NCI-H1694 (cell line): ENCODE measurements at regions not wholly inside any gene's neighbourhood (a gene's known extent, or its start where the extent isn't known, plus 50 kb on each side); places are given as distances from the start of the nearest gene placed in this dataset.
"Not testable (repeated sequence)": the region's sequence is repeated elsewhere in the genome, so short reads cannot be mapped to it uniquely, and the experiment has no call there.

Experiments used
- DNase-seq: peaks from one replicate; lab custom pipeline; 2025; lab: John Stamatoyannopoulos, UW

DNA sequence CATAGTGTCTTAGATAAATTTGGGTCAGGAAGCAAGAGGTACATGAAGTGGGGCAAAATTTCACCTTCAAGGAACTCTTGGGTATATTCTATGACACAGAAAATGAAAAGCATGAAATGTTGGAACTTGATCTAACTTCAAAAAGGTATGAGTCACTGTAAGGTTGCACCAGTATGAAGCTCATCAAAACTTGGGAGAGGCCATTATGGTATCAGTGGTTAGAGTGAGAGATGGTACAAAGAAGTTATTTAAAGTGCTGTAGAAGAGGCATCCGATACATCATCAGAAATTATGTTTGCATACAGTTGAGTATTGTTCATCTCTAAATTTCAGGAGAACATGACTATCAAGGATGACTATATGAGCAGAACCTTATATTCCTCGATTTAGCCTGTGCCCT is 302.9 kb upstream of the SUCLG2 start:
- DNase-seq = no peak

DNA sequence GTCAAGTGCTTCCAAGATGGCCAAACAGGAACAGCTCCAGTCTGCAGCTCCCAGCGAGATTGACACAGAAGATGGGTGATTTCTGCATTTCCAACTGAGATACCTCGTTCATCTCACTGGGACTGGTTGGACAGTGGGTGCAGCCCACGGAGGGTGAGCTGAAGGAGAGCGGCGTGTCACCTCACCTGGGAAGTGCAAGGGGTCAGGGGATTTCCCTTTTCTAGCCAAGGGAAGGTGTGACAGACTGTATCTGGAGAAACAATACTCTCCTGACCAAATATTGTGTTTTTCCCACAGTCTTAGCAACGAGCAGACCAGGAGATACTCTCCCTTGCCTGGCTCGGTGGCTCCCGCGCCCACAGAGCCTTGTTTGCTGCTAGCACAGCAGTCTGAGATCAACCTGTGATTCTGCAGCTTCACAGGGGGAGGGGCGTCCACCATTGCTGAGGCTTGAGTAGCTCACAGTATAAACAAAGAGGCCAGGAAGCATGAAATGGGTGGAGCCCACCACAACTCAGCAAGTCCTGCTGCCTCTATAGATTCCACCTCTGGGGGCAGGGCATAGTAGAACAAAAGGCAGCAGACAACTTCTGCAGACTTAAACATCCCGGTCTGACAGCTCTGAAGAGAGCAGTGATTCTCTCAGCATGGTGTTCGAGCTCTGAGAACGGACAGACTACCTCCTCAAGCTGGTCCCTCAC is 293.5 kb upstream of the SUCLG2 start:
- DNase-seq = no peak

GRCh38 chr3:67946436-67946835 is 292.0 kb upstream of the SUCLG2 start:
- no peak for DNase-seq

- DNase-seq = no peak
Observed at GRCh38 chr3:67943546-67943945, 289.1 kb upstream of the SUCLG2 start.

GRCh38 chr3:67941433-67942030 is 287.1 kb upstream of the SUCLG2 start:
- DNase-seq = no peak

DNA sequence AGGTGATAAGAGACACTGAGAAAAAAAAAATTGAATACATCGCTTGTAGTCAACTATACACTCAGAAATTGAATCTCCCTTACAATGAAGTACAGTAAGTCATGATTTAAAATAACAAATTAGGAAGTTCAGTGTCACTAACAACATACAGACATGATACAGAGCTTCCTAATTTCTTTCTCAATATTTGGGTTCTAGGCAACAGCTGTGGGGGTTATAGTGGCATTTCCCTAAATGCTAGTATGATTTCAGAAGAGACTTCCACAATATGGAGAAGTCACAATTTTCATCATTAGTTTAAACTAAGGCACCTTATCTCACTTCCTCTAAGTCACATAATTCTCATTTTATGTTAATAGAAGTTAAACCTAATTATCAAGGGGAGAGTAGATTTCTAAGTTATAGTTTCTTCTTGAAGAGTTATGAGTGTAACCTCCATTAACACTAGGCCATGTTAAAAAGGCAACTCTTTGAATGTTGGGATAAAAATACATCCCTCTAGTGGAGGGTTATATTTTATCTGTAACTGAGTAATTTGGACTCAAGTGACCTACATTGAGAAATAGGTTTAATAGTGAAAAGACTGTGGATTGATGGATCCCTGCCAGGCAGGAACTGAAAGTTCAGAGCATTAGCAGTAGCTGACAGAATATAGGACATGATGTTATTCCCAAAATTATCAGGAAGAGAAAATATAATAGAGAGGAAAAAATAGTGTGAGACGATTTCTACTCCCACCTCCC is 286.0 kb upstream of the SUCLG2 start:
- no peak for DNase-seq

DNA sequence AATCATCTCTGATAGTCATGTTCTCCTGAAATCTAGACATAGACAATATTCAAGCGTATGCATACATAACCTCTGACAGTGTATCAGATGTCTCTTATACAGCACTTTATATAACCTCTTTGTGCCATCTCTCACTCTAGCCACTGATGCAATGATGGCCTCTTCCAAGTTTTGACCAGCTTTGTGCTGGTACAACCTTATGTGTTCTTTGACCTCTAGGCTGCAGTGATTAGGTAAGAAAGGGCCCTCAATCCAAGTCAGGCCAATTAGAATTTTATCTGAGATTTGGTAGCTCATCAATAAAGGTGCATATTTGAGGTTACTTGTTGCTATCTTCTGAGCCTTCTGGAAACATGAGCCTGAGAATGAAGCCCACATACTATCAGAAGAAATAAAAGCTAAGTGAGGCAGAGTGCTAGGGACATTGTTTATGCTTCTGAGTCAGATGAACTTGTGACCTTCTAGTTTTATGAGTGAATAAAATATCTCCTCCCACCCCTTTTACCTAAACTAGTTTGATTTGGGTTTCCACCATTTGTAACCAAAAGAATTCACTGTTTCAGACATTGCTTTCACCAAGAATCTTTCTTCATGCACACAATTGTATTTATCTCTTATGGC is 283.2 kb upstream of the SUCLG2 start:
- DNase-seq = no peak

DNA sequence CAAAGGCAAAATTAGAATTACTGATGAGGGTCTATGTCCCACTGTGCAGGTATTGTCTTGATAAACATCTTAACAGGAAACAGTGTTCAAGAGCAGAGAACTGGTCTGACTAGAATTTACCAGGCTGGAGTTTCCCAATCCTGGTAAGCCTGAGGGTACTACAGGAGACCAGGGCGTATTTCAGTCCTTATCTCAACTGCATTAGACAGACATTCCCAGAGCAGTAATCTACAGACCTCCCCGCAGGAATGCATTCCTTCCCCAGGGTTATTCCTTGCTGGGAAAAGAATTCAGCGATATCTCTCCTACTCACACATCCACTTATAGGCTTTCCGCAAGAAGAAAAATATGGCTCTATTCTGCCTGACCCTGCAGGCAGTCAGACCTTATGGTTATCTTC is 276.0 kb upstream of the SUCLG2 start:
- not testable (repeated sequence) for DNase-seq

GRCh38 chr3:67923796-67924195 is 269.4 kb upstream of the SUCLG2 start:
- DNase-seq = no peak

- no peak for DNase-seq
Observed at GRCh38 chr3:67920969-67921368, 266.6 kb upstream of the SUCLG2 start.

- DNase-seq = no peak
Observed at GRCh38 chr3:67920311-67920710, 265.9 kb upstream of the SUCLG2 start.

DNA sequence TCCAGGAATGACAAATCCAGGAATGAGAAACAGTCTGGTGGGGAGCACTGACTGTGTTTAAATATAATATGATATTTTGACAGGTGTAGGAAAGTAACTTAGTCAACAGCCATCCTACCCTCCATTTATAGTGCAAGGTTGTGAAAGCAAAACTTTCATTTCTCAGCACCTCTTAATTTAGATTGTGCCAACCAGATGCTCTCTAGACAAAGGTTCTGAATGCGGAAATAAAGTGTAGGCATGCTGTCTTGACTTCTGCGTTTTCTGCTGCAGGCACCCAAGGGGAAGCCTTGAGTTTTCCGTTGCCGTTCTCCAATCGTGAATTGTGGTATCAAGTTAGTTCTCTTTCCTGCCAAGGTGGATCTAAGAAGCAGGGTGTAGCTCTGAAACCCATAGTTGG is 261.9 kb upstream of the SUCLG2 start:
- no peak for DNase-seq

DNA sequence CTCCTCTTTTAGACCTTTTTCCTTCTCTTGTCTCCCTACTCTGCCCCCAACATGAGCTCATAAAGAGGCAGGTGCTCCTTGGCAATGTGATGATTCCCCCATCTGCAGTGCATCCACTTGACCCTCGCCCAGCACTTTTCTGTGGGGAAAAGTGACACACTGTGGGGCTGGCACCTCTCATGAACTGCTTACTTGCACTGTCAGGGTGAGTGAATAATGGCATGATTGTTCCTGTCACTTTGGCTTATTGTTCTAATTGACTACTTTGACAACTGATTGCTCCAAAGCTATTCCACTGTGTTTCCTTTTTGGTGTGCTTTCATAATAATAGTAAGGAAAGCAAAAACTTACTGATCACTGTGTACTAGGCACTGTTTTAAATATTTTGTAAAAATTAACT is 253.3 kb upstream of the SUCLG2 start:
- no peak for DNase-seq

GRCh38 chr3:67906261-67906660 is 251.8 kb upstream of the SUCLG2 start:
- DNase-seq = no peak

DNA sequence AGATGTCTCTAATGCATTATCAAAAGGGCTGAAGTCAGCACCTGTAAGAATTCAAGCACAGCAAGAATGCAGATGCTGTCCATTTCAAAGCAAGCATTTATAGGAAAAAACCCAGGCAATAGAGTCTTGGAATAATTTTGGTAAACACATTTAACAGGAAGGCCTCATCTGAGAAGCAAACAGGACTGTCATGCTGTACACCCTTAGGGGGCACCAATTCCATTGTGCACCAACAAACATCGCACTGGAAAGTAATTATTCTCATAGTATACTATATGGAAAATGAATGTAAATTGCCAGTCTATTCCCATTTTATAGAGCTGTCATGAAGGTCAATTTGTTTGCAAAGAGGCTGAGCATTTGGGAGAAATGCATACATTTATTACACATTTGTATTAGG is 247.3 kb upstream of the SUCLG2 start:
- no peak for DNase-seq

GRCh38 chr3:67898916-67899315 is 244.5 kb upstream of the SUCLG2 start:
- DNase-seq = no peak

- DNase-seq = no peak
Observed at GRCh38 chr3:67897351-67898336, 243.2 kb upstream of the SUCLG2 start.

DNA sequence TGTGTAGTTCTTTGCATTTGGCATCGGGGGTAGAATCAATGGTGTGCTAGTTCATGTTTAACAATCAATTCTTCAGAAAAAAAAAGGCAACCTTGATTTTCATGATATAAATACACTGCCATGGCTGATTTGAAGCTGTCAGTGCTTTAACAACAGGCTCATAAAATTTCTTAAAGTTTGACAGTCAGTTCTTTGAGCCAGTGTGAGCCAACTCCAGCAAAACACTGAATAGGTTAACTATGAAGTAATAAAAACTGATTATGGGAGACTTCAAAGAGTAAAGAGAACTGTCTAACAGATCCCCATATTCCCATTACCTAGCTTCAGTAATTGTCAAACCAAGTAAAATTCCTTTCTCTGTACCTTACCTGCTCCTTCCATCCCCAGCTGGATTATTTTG is 241.7 kb upstream of the SUCLG2 start:
- no peak for DNase-seq

- DNase-seq = no peak
Observed at GRCh38 chr3:67894510-67894909, 240.1 kb upstream of the SUCLG2 start.

GRCh38 chr3:67884345-67884744 is 229.9 kb upstream of the SUCLG2 start:
- DNase-seq = no peak

GRCh38 chr3:67883766-67884165 is 229.4 kb upstream of the SUCLG2 start:
- no peak for DNase-seq

- no peak for DNase-seq
Observed at GRCh38 chr3:67882981-67883380, 228.6 kb upstream of the SUCLG2 start.
